NCI-H1417 treated with DMSO at 0.1 percent for 48 hours (cell line): ENCODE measurements at regions not wholly inside any gene's neighbourhood (a gene's known extent, or its start where the extent isn't known, plus 50 kb on each side); places are given as distances from the start of the nearest gene placed in this dataset.
"Not testable (repeated sequence)": the region's sequence is repeated elsewhere in the genome, so short reads cannot be mapped to it uniquely, and the experiment has no call there.

ENCODE experiments used
- DNase-seq: peaks from one replicate; lab custom pipeline; 2025; lab: John Stamatoyannopoulos, UW

DNA sequence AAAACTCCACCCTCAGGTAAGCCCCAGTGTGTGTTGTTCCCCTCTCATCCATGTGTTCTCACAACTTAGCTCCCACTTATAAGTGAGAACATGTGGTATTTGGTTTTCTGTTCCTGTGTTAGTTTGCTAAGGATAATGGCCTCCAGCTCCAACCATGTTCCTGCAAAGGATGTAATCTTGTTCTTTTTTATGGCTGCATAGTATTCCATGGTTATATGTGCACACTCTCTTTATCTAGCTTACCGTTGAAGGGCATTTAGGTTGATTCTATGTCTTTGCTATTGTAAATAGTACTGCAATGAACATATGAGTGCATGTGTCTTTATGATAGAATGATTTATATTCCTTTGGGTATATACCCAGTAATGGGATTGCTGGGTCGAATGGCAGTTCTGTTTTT, 124.4 kb upstream of the RANBP3L start:
- DNase-seq, result not testable (repeated sequence)

DNA sequence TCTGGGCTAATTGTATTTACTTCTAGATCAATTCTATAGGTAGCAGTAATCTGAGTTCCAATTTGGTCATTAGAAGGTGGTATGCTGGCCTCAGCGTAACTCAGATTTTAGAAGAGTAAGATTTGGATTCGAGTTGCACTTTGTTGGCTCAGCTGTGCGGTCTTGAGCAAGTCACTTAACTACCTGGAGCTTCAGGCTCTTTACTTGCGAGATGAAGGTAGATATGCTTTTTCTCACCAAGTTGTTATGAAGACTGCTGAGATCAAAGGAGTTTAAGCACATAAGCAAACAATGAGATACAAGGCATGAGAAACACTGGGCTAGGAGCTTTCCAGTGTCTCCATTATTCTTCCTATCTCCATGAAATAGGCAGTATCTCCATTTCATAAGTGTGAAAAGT, 133.8 kb upstream of the RANBP3L start:
- DNase-seq, result no peak

DNA sequence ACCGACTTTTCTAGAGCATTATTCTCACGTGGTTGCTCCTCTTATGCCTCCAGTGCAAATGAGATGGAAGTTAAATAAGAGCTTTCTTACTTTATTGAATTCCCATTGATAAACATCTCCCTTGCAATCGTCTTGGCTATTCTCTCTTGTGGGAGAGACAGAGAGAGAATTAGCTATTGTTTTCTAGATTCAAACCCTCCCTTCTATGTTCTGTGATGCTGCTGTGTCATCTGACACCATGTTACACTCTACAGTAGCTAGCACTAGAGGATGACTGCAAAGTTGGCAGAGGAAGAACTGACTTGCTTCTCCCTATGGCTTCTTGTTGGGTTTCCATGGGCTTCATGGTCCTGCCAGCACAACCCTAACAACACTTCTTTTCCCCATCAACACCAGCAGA, 134.6 kb upstream of the RANBP3L start:
- no peak for DNase-seq

DNA sequence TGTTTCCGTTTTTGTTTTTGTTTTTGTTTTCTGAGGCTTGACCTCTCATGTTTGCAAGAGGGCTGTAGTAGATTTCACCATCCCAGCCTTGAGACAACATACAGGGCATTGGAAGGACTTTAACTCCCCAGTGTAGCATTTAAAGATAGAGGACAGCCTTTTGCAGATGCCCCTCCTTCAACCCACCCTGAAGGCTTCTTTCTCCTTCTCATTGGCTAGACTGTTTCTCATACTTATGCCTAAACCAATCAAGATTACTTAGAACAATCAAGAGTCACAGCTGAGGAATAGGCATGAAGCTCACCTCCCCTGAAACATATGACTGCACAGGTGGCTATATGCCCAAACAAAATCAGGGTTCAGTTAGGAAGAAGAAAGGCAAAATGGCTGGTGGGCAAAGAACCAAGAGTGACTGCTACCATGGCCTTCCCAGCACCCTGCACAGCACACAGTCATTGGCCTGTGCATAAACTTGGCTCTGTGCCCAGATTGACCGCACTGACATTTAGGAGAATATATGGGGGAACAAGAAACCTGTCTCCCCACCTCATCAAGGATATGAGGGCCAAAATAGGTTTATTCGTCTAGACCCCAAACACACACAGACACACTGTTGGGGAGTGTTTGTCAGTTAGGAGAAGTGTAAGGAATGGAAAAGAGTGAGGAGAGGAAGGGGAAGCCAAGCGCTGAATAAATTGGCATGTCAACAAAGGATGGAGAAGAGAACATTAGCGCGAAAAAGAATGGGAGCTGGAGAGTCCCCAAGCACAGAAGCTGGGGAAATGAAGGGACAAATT, 137.3 kb upstream of the RANBP3L start:
- no peak for DNase-seq

DNA sequence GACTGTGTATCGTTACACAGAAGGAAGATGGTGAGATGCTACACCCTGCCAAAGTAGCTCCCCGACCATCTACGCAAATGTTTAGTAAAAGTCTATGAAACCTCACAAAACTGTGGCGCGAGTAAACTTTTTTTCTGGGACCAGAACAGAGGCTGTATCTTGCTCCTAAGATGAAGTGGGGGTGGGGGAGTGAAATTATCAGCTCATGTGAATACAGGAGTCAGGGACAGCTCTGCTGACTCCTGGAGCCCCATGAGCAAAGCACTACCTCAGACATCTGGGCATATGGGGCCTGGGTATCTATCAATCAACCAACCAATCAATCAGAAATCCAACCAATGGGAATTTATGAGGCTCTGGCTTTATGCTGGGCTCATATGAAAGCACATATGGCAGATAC, 138.6 kb upstream of the RANBP3L start:
- DNase-seq, result no peak

DNA sequence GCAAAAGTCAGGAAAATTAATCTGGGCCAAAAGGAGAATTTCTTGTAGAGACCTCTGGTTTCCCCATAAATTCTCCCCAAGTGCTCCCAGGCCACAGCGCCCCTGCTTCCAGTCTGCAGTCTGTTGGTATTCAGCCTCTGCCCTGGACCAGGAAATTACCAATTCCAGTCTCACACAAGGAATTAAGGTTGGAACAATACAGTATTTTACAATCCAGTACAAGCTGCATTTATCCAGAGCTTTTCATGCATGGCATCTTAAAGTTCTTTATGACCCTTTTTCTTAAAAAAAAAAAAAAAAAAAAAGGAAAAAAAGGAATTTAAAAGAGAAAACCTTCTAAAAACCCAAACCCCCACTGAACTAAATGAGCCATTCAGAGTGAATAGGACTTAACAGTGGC, 139.6 kb upstream of the RANBP3L start:
- no peak for DNase-seq

DNA sequence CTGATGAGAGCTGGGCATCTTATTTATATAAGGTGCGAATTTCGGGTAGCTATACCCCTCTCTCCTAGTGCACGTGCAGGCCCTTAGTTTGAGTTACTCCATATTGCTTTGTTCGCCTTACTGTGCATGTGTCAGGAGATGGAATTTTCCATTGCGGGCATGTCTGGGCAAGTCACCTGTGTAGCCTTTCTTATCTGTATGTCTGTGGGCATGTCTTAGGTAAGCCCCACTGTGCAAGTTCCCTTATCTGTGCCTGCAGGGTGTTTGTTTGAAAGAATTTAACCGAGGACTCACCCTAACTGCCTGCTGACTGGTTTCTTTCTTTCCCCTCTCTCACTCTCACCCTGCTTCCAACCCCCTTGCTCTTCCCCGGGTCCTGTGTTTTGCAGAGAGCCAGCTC, 140.7 kb upstream of the RANBP3L start:
- no peak for DNase-seq

DNA sequence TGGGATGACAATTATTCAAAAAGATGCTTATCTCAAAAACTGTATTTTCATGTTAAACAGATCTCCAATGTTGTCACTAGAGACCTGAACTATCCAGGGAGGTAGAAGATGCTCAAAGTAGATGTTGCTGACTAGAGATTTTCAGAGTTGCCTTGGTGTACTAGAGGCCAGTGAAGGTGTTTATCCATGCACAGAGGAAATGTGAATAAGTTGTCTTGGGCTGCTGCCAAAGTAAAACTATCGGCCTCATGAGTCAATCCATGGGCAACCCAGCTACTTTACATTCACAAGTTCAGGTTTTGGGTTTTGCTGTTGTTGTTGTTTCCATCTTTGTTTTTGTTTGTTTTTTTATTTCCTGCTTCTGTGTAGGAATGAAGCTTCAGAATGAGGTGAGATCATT, 141.1 kb upstream of the RANBP3L start:
- DNase-seq, result no peak

DNA sequence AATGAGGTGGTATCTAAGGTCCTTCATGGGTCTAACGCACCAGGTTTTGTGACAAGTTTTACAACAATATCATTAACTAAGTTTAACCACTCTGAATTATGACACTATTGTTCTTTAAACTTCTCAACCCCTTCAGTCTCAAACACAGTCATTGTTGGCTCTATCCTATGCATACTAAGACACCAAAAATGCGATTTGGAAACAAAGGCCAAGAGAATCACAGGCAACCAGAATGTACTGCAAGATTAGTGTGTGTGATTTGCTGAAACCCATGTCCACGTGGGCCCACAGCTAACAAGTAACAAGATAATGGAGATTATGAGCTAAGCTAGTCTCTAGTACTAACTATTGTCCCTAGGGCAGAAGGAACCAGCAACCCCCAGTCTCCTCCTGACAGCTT, 142.2 kb upstream of the RANBP3L start:
- DNase-seq, result no peak

DNA sequence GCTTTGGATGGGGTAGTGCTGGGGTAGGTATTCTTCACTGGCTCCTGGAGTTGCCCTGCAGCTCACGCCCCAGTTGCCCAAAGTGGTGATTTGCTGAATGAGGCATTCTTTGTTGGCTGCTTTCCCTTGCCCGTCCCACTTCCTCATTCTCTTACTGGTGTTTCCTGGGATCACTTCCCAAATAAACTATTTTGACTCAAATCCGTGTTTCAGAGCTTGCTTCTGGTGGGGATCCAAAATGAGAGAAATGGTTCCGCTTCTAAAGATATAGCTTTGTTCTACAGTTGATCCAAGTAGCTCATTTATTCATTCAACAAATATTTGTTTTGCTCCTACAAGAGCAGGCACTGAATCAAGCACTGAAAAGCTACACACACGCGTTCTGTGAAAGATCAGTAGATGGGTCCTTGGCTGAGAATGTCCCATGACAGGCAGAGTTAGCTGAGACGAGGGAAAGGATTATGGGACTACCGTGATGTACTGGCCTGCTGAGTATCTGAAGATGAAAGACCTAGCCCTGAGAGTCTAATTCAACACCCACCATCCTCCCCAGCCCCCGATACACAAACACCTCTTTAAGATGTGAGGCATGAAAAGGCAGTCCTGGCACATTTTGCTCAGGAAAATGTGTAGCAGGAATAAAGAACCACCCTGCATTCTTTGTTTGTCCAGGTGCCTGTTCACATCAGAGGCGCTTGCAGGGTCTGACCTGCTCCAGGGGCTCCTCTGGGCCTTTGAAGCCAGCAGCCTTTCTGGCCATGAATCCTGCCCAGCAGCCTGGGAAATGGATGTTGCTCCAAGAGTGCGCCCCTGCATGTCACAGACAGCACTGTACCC, 143.1 kb upstream of the RANBP3L start:
- no peak for DNase-seq

DNA sequence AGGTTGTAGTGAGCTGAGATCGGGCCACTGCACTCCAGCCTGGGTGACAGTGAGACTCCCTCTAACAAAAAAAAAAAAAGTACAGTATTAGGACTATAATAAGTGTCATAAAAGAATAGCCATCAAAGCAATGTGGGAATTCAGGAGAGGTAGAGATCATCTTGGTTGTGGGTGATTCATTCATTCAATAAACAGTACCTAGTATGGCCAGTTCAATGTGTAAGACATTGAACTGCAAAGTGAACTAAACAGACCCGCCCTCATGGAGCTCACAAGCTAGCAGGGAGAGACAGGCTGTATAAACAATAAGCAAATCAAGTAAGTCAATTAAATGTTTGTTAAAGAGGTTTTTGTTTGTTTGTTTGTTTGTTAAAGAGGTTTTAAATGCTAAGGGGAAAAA, 146.1 kb upstream of the RANBP3L start:
- DNase-seq, result no peak

DNA sequence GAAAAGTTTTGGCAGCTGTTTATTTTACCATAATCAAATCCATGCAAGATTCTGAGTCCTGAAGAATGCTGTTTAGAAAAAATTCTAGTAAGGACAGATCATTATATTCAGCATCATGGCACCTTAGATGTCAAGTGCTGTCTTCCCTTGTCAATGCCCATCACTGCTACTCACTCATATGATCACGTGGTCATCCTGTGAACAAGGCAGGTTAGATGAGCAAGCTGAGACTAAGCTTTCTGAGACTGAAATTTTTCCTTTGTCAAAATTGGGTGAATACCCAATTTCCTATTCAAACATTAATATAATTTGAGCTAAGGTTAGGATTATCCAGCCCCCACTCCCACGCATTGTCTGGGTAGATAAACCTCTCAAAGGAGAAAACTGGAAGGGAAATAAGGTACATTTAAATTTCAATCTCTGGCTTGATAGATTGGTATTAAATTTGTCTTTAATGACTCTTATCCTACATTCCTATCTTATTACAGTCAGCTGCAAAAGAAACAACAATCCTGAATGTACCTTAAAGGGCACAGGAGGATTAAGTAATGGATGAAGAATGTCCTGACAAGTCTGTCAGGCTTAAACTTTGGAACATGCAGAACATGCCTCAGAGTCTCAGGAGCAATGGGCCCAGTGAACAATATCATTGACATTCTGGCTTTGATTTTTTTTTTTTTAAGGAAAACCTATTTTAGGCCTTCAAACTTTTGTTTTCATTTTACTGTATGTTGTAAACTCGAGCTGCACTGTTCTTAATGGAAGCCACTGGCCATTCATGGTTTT, 148.7 kb upstream of the RANBP3L start:
- no peak for DNase-seq

DNA sequence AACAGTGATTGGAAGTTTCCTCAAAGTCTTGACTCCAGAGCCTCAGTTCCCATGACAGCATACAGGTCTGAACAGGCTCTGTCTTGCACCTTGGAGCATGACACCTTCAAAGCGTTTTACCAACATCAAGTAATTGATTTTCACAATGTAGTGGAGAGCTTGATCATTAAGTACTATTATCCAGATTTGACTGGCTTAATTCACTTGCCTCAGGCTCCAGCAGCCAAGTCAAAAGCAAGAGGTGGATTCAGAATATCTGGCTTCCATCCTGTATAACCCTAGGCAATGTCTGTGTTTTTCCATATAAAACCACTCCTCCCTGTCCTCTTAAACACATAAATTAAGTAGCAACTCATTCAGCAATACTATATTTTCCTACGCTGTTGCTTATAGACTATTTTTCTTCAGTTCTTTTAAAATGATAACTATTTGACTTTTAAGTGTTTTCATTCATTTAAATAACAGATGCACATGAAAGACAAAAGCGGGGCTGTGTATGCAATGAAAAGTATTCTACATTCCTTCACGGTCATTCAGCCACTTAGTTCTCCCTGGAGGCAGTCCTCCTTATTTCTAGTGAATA, 150.8 kb upstream of the RANBP3L start:
- DNase-seq, result no peak

DNA sequence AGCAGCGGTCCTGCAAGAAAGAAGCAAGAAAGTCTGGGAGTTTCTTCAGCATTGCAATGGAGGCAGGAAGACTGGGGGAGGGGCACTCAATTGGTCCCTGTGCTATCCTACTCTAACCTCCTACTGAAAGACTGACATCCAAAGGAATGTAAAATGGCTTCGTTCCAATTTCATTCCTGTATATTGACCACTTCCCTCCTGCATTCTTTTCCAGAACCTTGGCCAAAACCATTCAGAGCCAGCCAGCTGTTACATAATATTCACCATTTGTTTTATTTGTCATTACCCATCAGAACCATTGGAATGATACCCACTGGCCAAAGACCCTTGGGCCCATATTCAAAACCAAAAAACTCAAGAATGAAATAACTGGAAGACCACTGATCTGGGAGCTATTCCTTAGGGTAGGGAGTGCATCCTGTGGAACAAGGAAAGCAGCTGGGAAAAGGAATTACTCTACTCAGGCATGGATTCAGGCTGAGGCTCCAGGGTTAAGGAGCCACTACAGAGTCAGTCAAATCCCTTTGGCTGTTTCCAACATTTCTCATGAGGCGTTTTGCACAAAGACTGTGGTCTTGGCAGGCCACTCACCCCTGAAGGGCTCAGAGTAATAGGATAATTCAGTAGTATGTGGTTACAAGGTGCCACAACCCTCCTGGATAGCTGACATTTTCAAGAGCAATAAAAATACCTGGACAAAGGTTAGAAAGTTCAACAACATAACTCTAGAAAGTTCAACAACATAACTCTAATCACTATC, 148.7 kb upstream of the SLC1A3 start:
- DNase-seq, result no peak

DNA sequence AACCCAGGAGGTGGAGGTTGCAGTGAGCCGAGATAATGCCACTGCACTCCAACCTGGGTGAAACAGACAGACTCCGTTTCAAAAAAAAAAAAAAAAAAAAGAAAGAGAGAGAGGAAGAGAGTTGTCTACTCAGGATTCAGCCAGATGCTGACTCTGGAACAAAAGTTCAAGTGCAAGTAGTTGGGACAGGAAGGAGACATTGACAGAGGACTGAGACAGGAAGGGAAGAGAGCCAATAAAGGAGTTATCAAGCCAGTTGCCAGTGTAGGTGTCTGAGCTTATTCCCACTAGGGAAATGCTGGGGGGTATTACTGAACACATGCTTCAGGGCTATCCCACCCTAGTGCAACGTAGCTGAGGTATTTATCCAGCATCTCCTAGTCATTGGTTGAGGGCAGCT, 147.7 kb upstream of the SLC1A3 start:
- no peak for DNase-seq

DNA sequence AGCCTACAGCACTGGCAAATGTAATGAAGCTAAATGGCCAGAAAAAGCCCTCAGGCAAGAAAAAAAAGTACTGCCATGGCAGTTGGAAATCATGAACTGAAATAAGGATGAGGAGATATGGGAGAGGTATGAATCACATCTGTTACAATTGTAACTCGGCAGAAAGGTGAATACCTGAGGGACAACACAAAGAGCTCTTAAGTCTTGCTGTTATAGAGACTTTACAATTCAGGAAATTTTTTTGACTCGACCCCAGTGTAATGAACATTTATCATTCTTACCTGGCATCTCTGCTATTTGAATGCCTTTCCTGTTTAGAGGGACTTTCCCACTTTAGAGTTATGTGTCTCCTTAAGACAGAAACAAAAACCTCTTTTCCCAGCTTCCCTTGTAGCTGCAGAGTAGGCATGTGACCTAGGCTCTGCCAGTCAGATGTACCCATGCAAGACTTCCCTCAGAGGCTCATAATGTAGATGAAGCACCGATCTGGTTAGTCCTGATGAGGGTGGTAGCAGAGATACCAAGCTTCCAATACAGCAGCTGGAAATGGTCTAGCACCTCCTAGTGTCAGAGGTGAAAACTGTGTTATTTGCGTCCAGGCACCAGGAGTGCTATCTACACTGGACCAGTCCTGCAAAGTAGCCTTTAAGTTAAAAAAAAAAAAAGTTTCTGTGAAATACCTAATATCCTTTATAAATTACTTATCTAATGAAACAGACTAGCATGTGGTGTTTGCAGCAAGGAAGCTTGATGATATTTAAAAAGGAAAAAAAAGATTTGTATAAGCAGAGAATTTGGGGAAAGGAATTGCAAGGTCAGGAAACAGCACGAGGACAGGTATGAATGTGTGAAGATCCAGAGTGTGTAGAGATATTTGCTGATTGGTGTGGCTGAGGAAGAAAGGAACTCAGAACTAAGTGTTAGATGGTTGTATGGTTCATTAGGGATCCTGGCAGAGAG, 146.9 kb upstream of the SLC1A3 start:
- DNase-seq, result no peak

DNA sequence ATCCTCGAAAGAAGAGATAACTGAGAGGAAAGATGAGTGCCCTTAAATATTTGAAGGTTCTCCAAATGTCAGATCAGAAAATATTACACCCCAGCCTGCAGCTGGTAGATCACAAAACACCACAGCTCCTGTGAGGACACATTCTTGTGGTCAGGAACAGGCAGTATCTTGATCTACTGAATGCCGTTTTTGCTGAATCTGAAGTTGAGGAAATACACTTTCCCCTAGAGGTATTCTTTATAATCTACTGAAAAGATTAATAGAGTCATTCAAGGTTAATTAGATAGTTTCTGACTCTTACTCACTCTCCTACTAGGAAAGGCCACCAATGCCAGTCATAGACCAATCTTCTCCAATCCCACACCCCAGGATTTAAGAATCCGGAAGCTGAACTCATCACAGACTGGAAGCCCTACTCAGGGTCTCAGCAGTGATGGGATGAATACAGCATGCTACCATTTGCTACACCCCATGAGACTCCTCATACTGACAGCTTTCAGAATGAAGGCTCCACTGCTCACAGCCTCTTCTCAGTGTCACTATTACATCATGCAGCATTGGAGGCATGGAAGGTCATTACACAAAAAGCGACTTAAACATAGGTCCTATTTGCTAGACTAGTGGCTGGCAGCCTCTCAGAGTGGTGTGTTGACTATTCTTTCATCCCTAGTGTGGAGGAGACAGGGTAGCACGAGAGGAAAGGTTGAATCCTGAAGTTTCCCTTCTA, 143.9 kb upstream of the SLC1A3 start:
- DNase-seq, result no peak

DNA sequence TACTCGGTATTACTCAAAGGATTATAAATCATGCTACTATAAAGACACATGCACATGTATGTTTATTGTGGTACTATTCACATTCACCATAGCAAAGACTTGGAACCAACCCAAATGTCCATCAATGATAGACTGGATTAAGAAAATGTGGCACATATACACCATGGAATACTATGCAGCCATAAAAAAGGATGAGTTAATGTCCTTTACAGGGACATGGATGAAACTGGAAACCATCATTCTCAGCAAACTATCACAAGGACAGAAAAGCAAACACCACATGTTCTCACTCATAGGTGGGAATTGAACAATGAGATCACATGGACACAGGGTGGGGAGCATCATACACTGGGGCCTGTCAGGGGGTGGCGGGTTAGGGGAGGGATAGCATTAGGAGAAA, 130.5 kb upstream of the SLC1A3 start:
- not testable (repeated sequence) for DNase-seq

DNA sequence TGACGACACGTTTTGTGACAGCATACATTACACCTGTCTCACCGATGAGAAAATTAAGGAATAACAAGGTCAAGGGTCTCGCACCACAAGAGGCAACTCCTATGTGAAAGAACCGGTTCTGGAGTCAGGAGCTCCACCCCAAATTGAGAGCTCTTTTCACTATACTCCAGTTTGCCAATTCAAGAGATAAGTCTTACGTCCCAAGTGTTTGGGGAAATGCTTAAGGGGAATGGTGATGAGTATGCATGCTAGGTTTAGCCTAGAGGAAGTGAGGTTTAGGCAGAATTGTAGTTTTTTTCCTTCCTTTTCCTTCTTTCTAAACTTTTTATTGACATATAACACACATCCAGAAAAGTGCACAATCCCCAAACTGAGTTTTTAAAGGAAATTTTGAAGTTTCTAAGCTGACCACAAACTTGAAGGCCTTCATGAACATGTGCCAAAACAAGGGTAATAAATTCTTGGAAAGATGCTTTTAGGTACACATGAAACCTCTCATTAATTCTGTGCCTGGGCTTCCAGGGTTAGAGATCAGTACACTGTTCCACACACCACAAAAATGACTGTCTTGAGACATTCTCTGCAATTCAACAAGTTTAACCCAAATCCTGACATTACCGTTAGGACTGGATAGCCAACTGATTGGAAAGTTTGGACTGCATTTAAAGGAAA, 127.6 kb upstream of the SLC1A3 start:
- no peak for DNase-seq
